SU-DHL-6 (cell line): ENCODE measurements at regions not wholly inside any gene's neighbourhood (a gene's known extent, or its start where the extent isn't known, plus 50 kb on each side); places are given as distances from the start of the nearest gene placed in this dataset.

Experiments used
- H2AFZ ChIP-seq: fragments of 200-600 bp; sonication (generic); 2 replicates; pipeline ENCODE4 v1.6.1; 2014; ENCODE audit warnings: low read depth, mild to moderate bottlenecking, moderate library complexity, mixed read lengths, antibody characterized with exemption, low read length; ENCODE audit not compliant: severe bottlenecking
- H3F3A ChIP-seq: fragments of 200-600 bp; shearing (Covaris generic); 2 replicates; pipeline ENCODE4 v1.6.0; 2016; ENCODE audit warnings: antibody characterized with exemption, mild to moderate bottlenecking; ENCODE audit not compliant: insufficient read depth
- H3K27ac ChIP-seq: fragments of 200-600 bp; sonication (generic); 2 replicates; pipeline ENCODE4 v1.5.1; 2016; ENCODE audit warnings: low read depth, mild to moderate bottlenecking, low read length, moderate library complexity, mixed read lengths
- H3K27me3 ChIP-seq: fragments of 200-600 bp; sonication (generic), shearing (Covaris generic); 2 replicates; pipeline ENCODE4 v1.6.0; 2014; ENCODE audit warnings: mild to moderate bottlenecking, low read length
- H3K36me3 ChIP-seq: fragments of 200-600 bp; sonication (generic); 2 replicates; pipeline ENCODE4 v1.6.1; 2014; ENCODE audit warnings: mild to moderate bottlenecking, low read length, mixed read lengths
- H3K4me2 ChIP-seq: fragments of 300-600, 200-600 bp; shearing (Covaris generic), sonication (generic); 2 replicates; pipeline ENCODE4 v1.6.0; 2014; ENCODE audit warnings: low read length, low read depth, mild to moderate bottlenecking; ENCODE audit not compliant: poor library complexity, severe bottlenecking
- H3K4me3 ChIP-seq: fragments of 200-600 bp; sonication (generic); 2 replicates; pipeline ENCODE4 v1.5.1; 2014; ENCODE audit warnings: antibody characterized with exemption, low read length, mild to moderate bottlenecking, mixed read lengths; ENCODE audit not compliant: insufficient read depth, poor library complexity, severe bottlenecking
- H3K79me2 ChIP-seq: fragments of 200-600 bp; sonication (generic); 2 replicates; pipeline ENCODE4 v1.6.1; 2014; ENCODE audit warnings: mild to moderate bottlenecking, low read length, moderate library complexity; ENCODE audit not compliant: insufficient read depth
- H3K9ac ChIP-seq: fragments of 200-600 bp; sonication (generic); 2 replicates; pipeline ENCODE4 v1.7.0; 2014; ENCODE audit warnings: mild to moderate bottlenecking, low read length
- H3K9me2 ChIP-seq: fragments of 200-600 bp; sonication (generic); replicated peaks from 2 replicates; pipeline ENCODE4 v1.6.1; 2014; ENCODE audit warnings: low read length; ENCODE audit not compliant: insufficient read depth
- H3K9me3 ChIP-seq: fragments of 200-600 bp; sonication (generic); 2 replicates; pipeline ENCODE4 v1.6.1; 2014; ENCODE audit warnings: low read length, mixed read lengths; ENCODE audit not compliant: insufficient read depth
- H4K20me1 ChIP-seq: fragments of 200-600 bp; sonication (generic); 2 replicates; pipeline ENCODE4 v1.6.1; 2014; ENCODE audit warnings: low read depth, mild to moderate bottlenecking, antibody characterized with exemption, low read length, moderate library complexity, mixed read lengths
- EZH2phosphoT487 ChIP-seq: fragments of 200-600 bp; sonication (generic), shearing (Covaris generic); conservative IDR thresholded peaks from 2 replicates; pipeline ENCODE4 v1.6.1; 2018; ENCODE audit warnings: mild to moderate bottlenecking, antibody characterized with exemption, low read length, moderate library complexity, mixed read lengths
- TF ChIP-seq, protein P1 (sequence below): fragments of 200-600 bp; sonication (generic); IDR thresholded peaks from one replicate; pipeline ENCODE4 v1.5.1; 2017; ENCODE audit warnings: antibody characterized with exemption, mild to moderate bottlenecking, low read length, moderate library complexity; ENCODE audit not compliant: insufficient read depth, poor library complexity, severe bottlenecking

DNA sequence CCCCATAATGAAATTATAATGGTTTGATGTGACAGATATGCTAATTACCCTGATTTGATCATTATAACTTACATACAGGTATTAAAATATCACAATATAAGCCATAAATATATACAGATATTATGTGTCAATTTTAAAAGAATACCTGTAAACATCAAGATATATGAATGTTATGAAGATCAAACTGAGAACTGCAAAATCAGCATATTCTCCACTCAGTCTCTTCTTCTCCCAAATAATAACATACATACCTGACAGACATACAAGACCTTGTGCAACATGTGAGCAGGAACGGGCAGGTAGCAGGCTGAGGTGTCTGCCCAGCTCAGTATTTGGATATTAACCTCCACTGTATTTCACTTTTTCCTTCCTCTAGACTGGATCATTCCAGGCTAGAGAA lies 547.2 kb downstream of the UQCRFS1 start:
- Histone ChIP-seq H3K4me2 (no peak overlapping the region), H4K20me1 (no peaks in the 10 kb centered on the region), H3F3A (no peaks in the 10 kb centered on the region), H3K4me3 (no peak overlapping the region), H3K27me3 (no peaks in the 10 kb centered on the region), H3K79me2 (no peaks in the 10 kb centered on the region), H3K27ac (no peak overlapping the region), H3K36me3 (no peaks in the 10 kb centered on the region), H3K9me3 (peaks cover 14% of the 10 kb centered on the region; the same call in 1 of the 2 replicates), H3K9ac (no peak overlapping the region), H2AFZ (no peak overlapping the region), H3K9me2 (no peaks in the 10 kb centered on the region)
- TF ChIP-seq, protein P1, sequence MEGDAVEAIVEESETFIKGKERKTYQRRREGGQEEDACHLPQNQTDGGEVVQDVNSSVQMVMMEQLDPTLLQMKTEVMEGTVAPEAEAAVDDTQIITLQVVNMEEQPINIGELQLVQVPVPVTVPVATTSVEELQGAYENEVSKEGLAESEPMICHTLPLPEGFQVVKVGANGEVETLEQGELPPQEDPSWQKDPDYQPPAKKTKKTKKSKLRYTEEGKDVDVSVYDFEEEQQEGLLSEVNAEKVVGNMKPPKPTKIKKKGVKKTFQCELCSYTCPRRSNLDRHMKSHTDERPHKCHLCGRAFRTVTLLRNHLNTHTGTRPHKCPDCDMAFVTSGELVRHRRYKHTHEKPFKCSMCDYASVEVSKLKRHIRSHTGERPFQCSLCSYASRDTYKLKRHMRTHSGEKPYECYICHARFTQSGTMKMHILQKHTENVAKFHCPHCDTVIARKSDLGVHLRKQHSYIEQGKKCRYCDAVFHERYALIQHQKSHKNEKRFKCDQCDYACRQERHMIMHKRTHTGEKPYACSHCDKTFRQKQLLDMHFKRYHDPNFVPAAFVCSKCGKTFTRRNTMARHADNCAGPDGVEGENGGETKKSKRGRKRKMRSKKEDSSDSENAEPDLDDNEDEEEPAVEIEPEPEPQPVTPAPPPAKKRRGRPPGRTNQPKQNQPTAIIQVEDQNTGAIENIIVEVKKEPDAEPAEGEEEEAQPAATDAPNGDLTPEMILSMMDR = no peak
- no peak for TF ChIP-seq EZH2phosphoT487

DNA sequence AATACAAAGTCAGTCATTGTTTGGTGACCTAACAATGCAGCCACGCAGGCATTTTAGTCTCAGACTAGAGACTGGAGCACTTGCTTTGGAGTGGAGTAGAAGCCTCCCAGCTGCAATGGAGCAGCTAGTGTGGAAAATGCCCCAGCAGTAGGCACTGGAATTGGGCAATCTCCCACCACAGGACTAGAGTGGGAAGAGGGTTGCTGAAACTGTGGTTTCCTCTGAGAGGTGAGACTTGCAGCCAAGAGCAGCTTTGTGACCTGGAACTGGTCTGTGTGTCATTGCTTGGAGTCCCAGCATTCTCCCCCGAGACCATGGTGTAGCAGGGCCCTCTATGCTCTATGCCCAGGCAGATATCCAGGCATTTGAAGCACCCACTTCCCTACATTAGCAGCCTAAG lies 556.3 kb downstream of the UQCRFS1 start:
- H3K4me2 ChIP-seq = no peak overlapping the region
- H3K9me2 ChIP-seq = no peaks in the 10 kb centered on the region
- no peak overlapping the region for H2AFZ ChIP-seq
- no peaks in the 10 kb centered on the region for H3K9me3 ChIP-seq
- H3K9ac ChIP-seq = no peak overlapping the region
- H3K4me3 ChIP-seq = no peak overlapping the region
- H3F3A ChIP-seq = no peaks in the 10 kb centered on the region
- H3K36me3 ChIP-seq = no peaks in the 10 kb centered on the region
- no peaks in the 10 kb centered on the region for H4K20me1 ChIP-seq
- no peak overlapping the region for H3K27ac ChIP-seq
- no peak for TF ChIP-seq EZH2phosphoT487
- TF ChIP-seq, protein P1 = no peak
- no peaks in the 10 kb centered on the region for H3K79me2 ChIP-seq
- no peaks in the 10 kb centered on the region for H3K27me3 ChIP-seq

DNA sequence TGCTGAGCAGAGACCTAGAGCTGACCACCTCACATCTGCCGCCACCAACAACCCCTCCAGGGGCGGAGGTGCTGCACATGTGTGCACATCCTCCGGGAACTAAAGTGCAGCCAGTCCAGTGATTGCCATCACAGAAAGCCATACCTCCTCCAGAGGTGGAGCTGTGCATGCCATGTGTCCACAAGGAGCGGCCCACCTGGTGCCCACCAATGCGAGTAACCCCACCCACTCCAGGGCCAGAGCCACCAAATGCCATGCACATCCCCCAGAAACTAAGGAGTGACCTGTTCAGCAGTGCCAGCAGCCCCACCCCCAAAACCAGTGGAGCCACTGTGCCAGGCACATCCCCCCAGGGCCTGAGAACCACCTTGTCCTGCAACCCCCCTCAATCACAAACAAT lies 557.9 kb downstream of the UQCRFS1 start:
- Histone ChIP-seq H3K27ac (no peak overlapping the region), H3K36me3 (no peaks in the 10 kb centered on the region), H3K9me2 (no peaks in the 10 kb centered on the region), H3K9me3 (no peaks in the 10 kb centered on the region), H3K4me2 (no peak overlapping the region), H3K27me3 (no peaks in the 10 kb centered on the region), H3K4me3 (no peak overlapping the region), H3K79me2 (no peaks in the 10 kb centered on the region), H4K20me1 (no peaks in the 10 kb centered on the region), H3F3A (no peaks in the 10 kb centered on the region), H3K9ac (no peak overlapping the region), H2AFZ (no peak overlapping the region)
- TF ChIP-seq, protein P1 = no peak
- no peak for TF ChIP-seq EZH2phosphoT487
